Colon (tissue), 2 donors: ENCODE measurements at regions not wholly inside any gene's neighbourhood (a gene's known extent, or its start where the extent isn't known, plus 50 kb on each side); places are given as distances from the start of the nearest gene placed in this dataset.
"Not testable (repeated sequence)": the region's sequence is repeated elsewhere in the genome, so short reads cannot be mapped to it uniquely, and the experiment has no call there.

Source experiments
- FAIRE-seq: peaks from 2 replicates; lab custom pipeline; 2012; peaks lifted over from hg19 to GRCh38; lab: Jason Lieb, UNC
- donor health status: control.
- donor health status: control.

GRCh38 chr12:38384816-38385378, 68.3 kb downstream of the ALG10B start:
- FAIRE-seq: no peak

- FAIRE-seq: no peak
These were observed 68.9 kb downstream of the ALG10B start for GRCh38 chr12:38385486-38385885.

GRCh38 chr12:38386205-38386985, 69.8 kb downstream of the ALG10B start:
- no peak for FAIRE-seq

- no peak for FAIRE-seq
These were observed 73.0 kb downstream of the ALG10B start for GRCh38 chr12:38389614-38390013.

GRCh38 chr12:38391007-38391406, 74.4 kb downstream of the ALG10B start:
- no peak for FAIRE-seq

GRCh38 chr12:38392554-38393144, 76.1 kb downstream of the ALG10B start:
- no peak for FAIRE-seq

GRCh38 chr12:38399711-38400206, 83.2 kb downstream of the ALG10B start:
- FAIRE-seq: no peak

GRCh38 chr12:38402811-38403210, 86.2 kb downstream of the ALG10B start:
- no peak for FAIRE-seq

GRCh38 chr12:38409511-38409910, 92.9 kb downstream of the ALG10B start:
- no peak for FAIRE-seq

- FAIRE-seq: no peak
These were observed 94.9 kb downstream of the ALG10B start for GRCh38 chr12:38411426-38411825.

- FAIRE-seq: no peak
These were observed 95.4 kb downstream of the ALG10B start for GRCh38 chr12:38411946-38412345.

GRCh38 chr12:38417101-38417500, 100.5 kb downstream of the ALG10B start:
- no peak for FAIRE-seq

GRCh38 chr12:38424436-38424835, 107.9 kb downstream of the ALG10B start:
- no peak for FAIRE-seq

- no peak for FAIRE-seq
These were observed 110.9 kb downstream of the ALG10B start for GRCh38 chr12:38427442-38427841.

- FAIRE-seq: no peak
These were observed 115.3 kb downstream of the ALG10B start for GRCh38 chr12:38431921-38432320.

- not testable (repeated sequence) for FAIRE-seq
These were observed 125.3 kb downstream of the ALG10B start for GRCh38 chr12:38441871-38442281.

GRCh38 chr12:38445040-38445439, 128.5 kb downstream of the ALG10B start:
- FAIRE-seq: no peak

GRCh38 chr12:38448991-38449390, 132.4 kb downstream of the ALG10B start:
- no peak for FAIRE-seq

GRCh38 chr12:38456537-38457120, 140.1 kb downstream of the ALG10B start:
- no peak for FAIRE-seq

- FAIRE-seq: no peak
These were observed 148.4 kb downstream of the ALG10B start for GRCh38 chr12:38465020-38465419.

- FAIRE-seq: no peak
These were observed 153.1 kb downstream of the ALG10B start for GRCh38 chr12:38469715-38470114.

- no peak for FAIRE-seq
These were observed 160.9 kb downstream of the ALG10B start for GRCh38 chr12:38477340-38478090.
